Heart left ventricle (tissue), 13 donors: ENCODE measurements at regions not wholly inside any gene's neighbourhood (a gene's known extent, or its start where the extent isn't known, plus 50 kb on each side); places are given as distances from the start of the nearest gene placed in this dataset.

Source experiments
- POLR2A ChIP-seq, 2 donors: fragments of 450-650 bp; IDR thresholded peaks; one replicate each; pipeline ENCODE4 v1.6.1; 2017; ENCODE audit warnings: antibody characterized with exemption in 2 of 2, mild to moderate bottlenecking in 2 of 2, moderate library complexity in 2 of 2
- TF ChIP-seq, protein P1 (sequence below), 12 donors: fragments of 200-600 bp; sonication (generic) in 4 of 12; IDR thresholded peaks; one replicate each; pipeline versions ENCODE4 v1.5.0 to v1.8.0; 2018 to 2022; ENCODE audit warnings: antibody characterized with exemption in 12 of 12, mild to moderate bottlenecking in 5 of 12
- donor health status: ischemic (EF 13 %, LVEDD 7.1; RV severe dilation, severe dysfunction).
- donor health status: DM: no; HTN: yes; CAD: no.
- donor health status: DM: no; HTN: no; CAD: no.
- donor health status: ischemic (EF 25% LVEDD 6.9; RV normal size, moderate dysfunction).
- donor health status: ischemic (EF 25% LVEDD 5.7; RV mildly dilated, moderate dysfunction).
- donor health status: ischemic (EF 35%, LVEDD 5.7; RV mildly dilated, moderate dysfunction).
- donor health status: nonischemic (EF 11% LVEDD 7.7; RV severe dilation, severe dysfunction).
- donor health status: DM: yes; HTN: yes; CAD: no.
- donor health status: PGD.
- donor health status: ischemic (EF 29% LVEDD 5.4; RV normal size, mild dysfunction).
- donor health status: nonischemic (EF 23%, LVEDD 6.1; RV moderate dilation, normal function).

DNA sequence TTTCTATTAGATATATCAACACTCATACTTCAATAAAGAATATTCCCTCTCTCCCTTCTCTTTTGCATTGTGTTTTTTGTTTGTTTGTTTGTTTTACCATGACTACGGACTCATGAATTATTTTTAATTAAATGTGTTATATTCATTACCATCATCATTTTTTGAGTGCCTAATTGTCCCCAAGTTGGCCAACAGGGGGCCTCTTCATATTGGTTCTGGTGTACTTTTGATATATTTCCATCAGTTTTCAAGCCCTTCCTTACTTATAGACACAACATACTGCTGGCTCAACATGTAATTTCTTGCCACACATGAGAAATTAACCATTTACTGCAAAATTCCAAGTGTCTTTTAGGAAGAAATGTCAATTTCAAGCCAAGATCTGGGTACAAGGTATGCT is 54.5 kb upstream of the GPC6 start:
- no peak for TF ChIP-seq POLR2A (IDR thresholded peaks at IDR 0.05)
- TF ChIP-seq, protein P1, sequence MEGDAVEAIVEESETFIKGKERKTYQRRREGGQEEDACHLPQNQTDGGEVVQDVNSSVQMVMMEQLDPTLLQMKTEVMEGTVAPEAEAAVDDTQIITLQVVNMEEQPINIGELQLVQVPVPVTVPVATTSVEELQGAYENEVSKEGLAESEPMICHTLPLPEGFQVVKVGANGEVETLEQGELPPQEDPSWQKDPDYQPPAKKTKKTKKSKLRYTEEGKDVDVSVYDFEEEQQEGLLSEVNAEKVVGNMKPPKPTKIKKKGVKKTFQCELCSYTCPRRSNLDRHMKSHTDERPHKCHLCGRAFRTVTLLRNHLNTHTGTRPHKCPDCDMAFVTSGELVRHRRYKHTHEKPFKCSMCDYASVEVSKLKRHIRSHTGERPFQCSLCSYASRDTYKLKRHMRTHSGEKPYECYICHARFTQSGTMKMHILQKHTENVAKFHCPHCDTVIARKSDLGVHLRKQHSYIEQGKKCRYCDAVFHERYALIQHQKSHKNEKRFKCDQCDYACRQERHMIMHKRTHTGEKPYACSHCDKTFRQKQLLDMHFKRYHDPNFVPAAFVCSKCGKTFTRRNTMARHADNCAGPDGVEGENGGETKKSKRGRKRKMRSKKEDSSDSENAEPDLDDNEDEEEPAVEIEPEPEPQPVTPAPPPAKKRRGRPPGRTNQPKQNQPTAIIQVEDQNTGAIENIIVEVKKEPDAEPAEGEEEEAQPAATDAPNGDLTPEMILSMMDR (IDR thresholded peaks at IDR 0.05), result no peak
